Activated T-cell treated with anti-CD3 and anti-CD28 coated beads, Interleukin-2, amount 50 U/mL, for 24 hours (primary cell): ENCODE measurements at regions not wholly inside any gene's neighbourhood (a gene's known extent, or its start where the extent isn't known, plus 50 kb on each side); places are given as distances from the start of the nearest gene placed in this dataset.
"Not testable (repeated sequence)": the region's sequence is repeated elsewhere in the genome, so short reads cannot be mapped to it uniquely, and the experiment has no call there.

Source experiments
- DNase-seq: peaks from one replicate; pipeline ENCODE4 v3.0.0-alpha.2; 2020
- H3K27ac Mint-ChIP-seq: 2 replicates; pipeline ENCODE4 v1.8.0; 2020; ENCODE audit warnings: mild to moderate bottlenecking, mixed read lengths
- H3K27me3 Mint-ChIP-seq: 2 replicates; pipeline ENCODE4 v1.8.0; 2020; ENCODE audit warnings: mixed read lengths
- H3K36me3 Mint-ChIP-seq: 2 replicates; pipeline ENCODE4 v1.8.0; 2020; ENCODE audit warnings: low read depth, mixed read lengths
- H3K4me1 Mint-ChIP-seq: 2 replicates; pipeline ENCODE4 v1.8.0; 2020; ENCODE audit warnings: low read depth, mixed read lengths
- H3K4me3 Mint-ChIP-seq: 2 replicates; pipeline ENCODE4 v1.8.0; 2020; ENCODE audit warnings: mild to moderate bottlenecking, moderate library complexity, mixed read lengths
- H3K9me3 Mint-ChIP-seq: 2 replicates; pipeline ENCODE4 v1.8.0; 2020; ENCODE audit warnings: mixed read lengths

GRCh38 chr14:66001356-66001755 lies 484.8 kb upstream of the CCDC196 start:
- Mint-ChIP-seq H3K9me3 (peaks cover 18% of the 10 kb centered on the region), H3K27ac (no peak overlapping the region), H3K36me3 (no peaks in the 10 kb centered on the region), H3K27me3 (peaks cover 8% of the 10 kb centered on the region), H3K4me1 (no peaks in the 10 kb centered on the region), H3K4me3 (no peak overlapping the region)
- no peak for DNase-seq

GRCh38 chr14:66003082-66003730 lies 483.0 kb upstream of the CCDC196 start:
- no peaks in the 10 kb centered on the region for H3K4me1 Mint-ChIP-seq
- no peak for DNase-seq
- peaks cover 18% of the 10 kb centered on the region for H3K9me3 Mint-ChIP-seq

GRCh38 chr14:66005900-66006434 lies 480.2 kb upstream of the CCDC196 start:
- Mint-ChIP-seq H3K4me1 (peaks cover 1% of the 10 kb centered on the region), H3K36me3 (no peaks in the 10 kb centered on the region), H3K27ac (no peak overlapping the region), H3K27me3 (peaks cover 8% of the 10 kb centered on the region), H3K9me3 (peaks cover 5% of the 10 kb centered on the region), H3K4me3 (no peak overlapping the region)
- DNase-seq = no peak

More at GRCh38 chr14:66003082-66003730, 483.0 kb upstream of the CCDC196 start:
- no peak overlapping the region for H3K27ac Mint-ChIP-seq
- H3K36me3 Mint-ChIP-seq = no peaks in the 10 kb centered on the region
- H3K27me3 Mint-ChIP-seq = peaks cover 8% of the 10 kb centered on the region
- H3K4me3 Mint-ChIP-seq = no peak overlapping the region

- Mint-ChIP-seq H3K4me3 (no peak overlapping the region), H3K9me3 (no peaks in the 10 kb centered on the region), H3K36me3 (no peaks in the 10 kb centered on the region), H3K4me1 (peaks cover 9% of the 10 kb centered on the region), H3K27me3 (peaks cover 2% of the 10 kb centered on the region), H3K27ac (no peak overlapping the region)
- no peak for DNase-seq
These were observed 477.5 kb upstream of the CCDC196 start for GRCh38 chr14:66008631-66009030.

- Mint-ChIP-seq H3K27ac (no peak overlapping the region), H3K9me3 (no peaks in the 10 kb centered on the region), H3K27me3 (peaks cover 2% of the 10 kb centered on the region), H3K4me3 (no peak overlapping the region), H3K4me1 (peaks cover 9% of the 10 kb centered on the region), H3K36me3 (no peaks in the 10 kb centered on the region)
- no peak for DNase-seq
These were observed 477.1 kb upstream of the CCDC196 start for GRCh38 chr14:66009089-66009488.

GRCh38 chr14:66010695-66011094 lies 475.5 kb upstream of the CCDC196 start:
- H3K4me1 Mint-ChIP-seq = peaks cover 9% of the 10 kb centered on the region
- no peak overlapping the region for H3K4me3 Mint-ChIP-seq
- peaks cover 2% of the 10 kb centered on the region for H3K27me3 Mint-ChIP-seq
- DNase-seq = no peak
- no peaks in the 10 kb centered on the region for H3K9me3 Mint-ChIP-seq
- no peaks in the 10 kb centered on the region for H3K36me3 Mint-ChIP-seq
- no peak overlapping the region for H3K27ac Mint-ChIP-seq

GRCh38 chr14:66011855-66012254 lies 474.3 kb upstream of the CCDC196 start:
- DNase-seq = no peak
- H3K4me1 Mint-ChIP-seq = peaks cover 9% of the 10 kb centered on the region
- H3K9me3 Mint-ChIP-seq = no peaks in the 10 kb centered on the region

GRCh38 chr14:66013607-66014006 lies 472.6 kb upstream of the CCDC196 start:
- not testable (repeated sequence) for H3K36me3 Mint-ChIP-seq, H3K27me3 Mint-ChIP-seq, H3K9me3 Mint-ChIP-seq, H3K4me3 Mint-ChIP-seq, DNase-seq, H3K4me1 Mint-ChIP-seq, H3K27ac Mint-ChIP-seq

More at GRCh38 chr14:66011855-66012254, 474.3 kb upstream of the CCDC196 start:
- Mint-ChIP-seq H3K4me3 (no peak overlapping the region), H3K27me3 (peaks cover 2% of the 10 kb centered on the region), H3K36me3 (no peaks in the 10 kb centered on the region), H3K27ac (peak overlapping the region; percentile 15)

- no peaks in the 10 kb centered on the region for H3K36me3 Mint-ChIP-seq
- H3K27me3 Mint-ChIP-seq = peaks cover 2% of the 10 kb centered on the region
- DNase-seq = no peak
- peaks cover 9% of the 10 kb centered on the region for H3K4me1 Mint-ChIP-seq
- no peak overlapping the region for H3K4me3 Mint-ChIP-seq
- no peak overlapping the region for H3K27ac Mint-ChIP-seq
- H3K9me3 Mint-ChIP-seq = no peaks in the 10 kb centered on the region
These were observed 470.9 kb upstream of the CCDC196 start for GRCh38 chr14:66015071-66015780.

GRCh38 chr14:66017927-66018326 lies 468.2 kb upstream of the CCDC196 start:
- Mint-ChIP-seq H3K4me3 (no peak overlapping the region), H3K4me1 (no peaks in the 10 kb centered on the region), H3K36me3 (no peaks in the 10 kb centered on the region), H3K27me3 (peaks cover under 1% of the 10 kb centered on the region), H3K9me3 (no peaks in the 10 kb centered on the region), H3K27ac (no peak overlapping the region)
- DNase-seq = no peak

- Mint-ChIP-seq H3K36me3 (no peaks in the 10 kb centered on the region), H3K27ac (no peak overlapping the region), H3K4me3 (no peak overlapping the region), H3K27me3 (no peaks in the 10 kb centered on the region), H3K4me1 (no peaks in the 10 kb centered on the region), H3K9me3 (no peaks in the 10 kb centered on the region)
- DNase-seq = no peak
These were observed 463.6 kb upstream of the CCDC196 start for GRCh38 chr14:66022526-66022925.

- Mint-ChIP-seq H3K4me1 (no peaks in the 10 kb centered on the region), H3K36me3 (no peaks in the 10 kb centered on the region), H3K27ac (no peak overlapping the region), H3K9me3 (no peaks in the 10 kb centered on the region), H3K27me3 (no peaks in the 10 kb centered on the region), H3K4me3 (no peak overlapping the region)
- DNase-seq = no peak
These were observed 460.4 kb upstream of the CCDC196 start for GRCh38 chr14:66025779-66026178.

- H3K36me3 Mint-ChIP-seq, DNase-seq, H3K4me3 Mint-ChIP-seq, H3K27ac Mint-ChIP-seq, H3K4me1 Mint-ChIP-seq: not testable (repeated sequence)
- Mint-ChIP-seq H3K27me3 (peaks cover 13% of the 10 kb centered on the region), H3K9me3 (peaks cover 17% of the 10 kb centered on the region)
These were observed 454.2 kb upstream of the CCDC196 start for GRCh38 chr14:66031981-66032380.

GRCh38 chr14:66032800-66033199 lies 453.4 kb upstream of the CCDC196 start:
- Mint-ChIP-seq H3K9me3 (peaks cover 17% of the 10 kb centered on the region), H3K36me3 (no peaks in the 10 kb centered on the region), H3K4me3 (no peak overlapping the region), H3K27me3 (peaks cover 13% of the 10 kb centered on the region), H3K4me1 (no peaks in the 10 kb centered on the region), H3K27ac (no peak overlapping the region)
- no peak for DNase-seq

GRCh38 chr14:66036547-66036946 lies 449.6 kb upstream of the CCDC196 start:
- Mint-ChIP-seq H3K36me3 (no peaks in the 10 kb centered on the region), H3K27me3 (peaks cover 13% of the 10 kb centered on the region), H3K9me3 (peaks cover 13% of the 10 kb centered on the region), H3K4me1 (no peaks in the 10 kb centered on the region), H3K27ac (no peak overlapping the region), H3K4me3 (no peak overlapping the region)
- DNase-seq = no peak
